HFFc6 (cell line): ENCODE measurements at regions not wholly inside any gene's neighbourhood (a gene's known extent, or its start where the extent isn't known, plus 50 kb on each side); places are given as distances from the start of the nearest gene placed in this dataset.
A peak's percentile ranks its signal among the peaks of the same experiment; 100 is the strongest.

Experiments
- DNase-seq: peaks from one replicate; pipeline ENCODE4 v3.0.0-alpha.2; 2018
- H3K27ac Mint-ChIP-seq: 2 replicates; pipeline ENCODE4 v1.8.0; 2020; ENCODE audit warnings: mild to moderate bottlenecking, mixed read lengths
- H3K27me3 Mint-ChIP-seq: 2 replicates; pipeline ENCODE4 v1.8.0; 2021; ENCODE audit warnings: mild to moderate bottlenecking, moderate library complexity, mixed read lengths; ENCODE audit not compliant: insufficient read depth
- H3K36me3 Mint-ChIP-seq: 2 replicates; pipeline ENCODE4 v1.8.0; 2021; ENCODE audit warnings: low read depth, mixed read lengths
- H3K4me1 Mint-ChIP-seq: 2 replicates; pipeline ENCODE4 v1.8.0; 2020; ENCODE audit warnings: low read depth, mixed read lengths
- H3K4me3 Mint-ChIP-seq: 2 replicates; pipeline ENCODE4 v1.8.0; 2020; ENCODE audit warnings: mild to moderate bottlenecking, moderate library complexity, mixed read lengths
- H3K9me3 Mint-ChIP-seq: 2 replicates; pipeline ENCODE4 v1.8.0; 2020; ENCODE audit warnings: mild to moderate bottlenecking, mixed read lengths
- TF ChIP-seq, protein P1 (sequence below): fragments of 200-600 bp; sonication (generic); IDR thresholded peaks from 2 replicates; pipeline ENCODE4 v1.5.0; 2021; ENCODE audit warnings: antibody characterized with exemption, mild to moderate bottlenecking

DNA sequence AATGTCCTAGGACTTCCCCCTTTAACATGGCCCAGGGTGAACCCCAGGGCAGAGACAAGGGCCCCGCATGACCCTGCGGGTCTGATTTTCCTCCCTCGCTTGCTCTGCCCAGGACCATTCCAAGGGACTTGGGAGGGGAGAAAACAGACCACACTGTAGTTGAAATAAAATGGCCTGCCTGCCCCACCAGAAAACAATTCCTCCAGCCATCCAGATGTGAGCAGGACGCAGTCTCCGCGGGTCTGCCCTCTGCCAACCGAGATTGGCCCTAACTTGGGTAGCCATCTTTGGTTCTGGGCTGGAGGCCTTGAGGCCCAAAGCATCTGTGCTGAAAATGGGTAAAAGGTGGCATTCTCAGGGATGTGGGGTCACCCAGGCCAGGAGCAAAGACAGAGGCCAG is 75.5 kb downstream of the RFLNA start:
- peak overlapping the region; percentile 15 for H3K4me3 Mint-ChIP-seq
- peaks cover 27% of the 10 kb centered on the region for H3K4me1 Mint-ChIP-seq
- H3K36me3 Mint-ChIP-seq: peaks cover 14% of the 10 kb centered on the region
- no peak for DNase-seq
- H3K27me3 Mint-ChIP-seq: peaks cover 18% of the 10 kb centered on the region
- H3K27ac Mint-ChIP-seq: peak overlapping the region; percentile 89
- H3K9me3 Mint-ChIP-seq: no peaks in the 10 kb centered on the region
- TF ChIP-seq, protein P1, sequence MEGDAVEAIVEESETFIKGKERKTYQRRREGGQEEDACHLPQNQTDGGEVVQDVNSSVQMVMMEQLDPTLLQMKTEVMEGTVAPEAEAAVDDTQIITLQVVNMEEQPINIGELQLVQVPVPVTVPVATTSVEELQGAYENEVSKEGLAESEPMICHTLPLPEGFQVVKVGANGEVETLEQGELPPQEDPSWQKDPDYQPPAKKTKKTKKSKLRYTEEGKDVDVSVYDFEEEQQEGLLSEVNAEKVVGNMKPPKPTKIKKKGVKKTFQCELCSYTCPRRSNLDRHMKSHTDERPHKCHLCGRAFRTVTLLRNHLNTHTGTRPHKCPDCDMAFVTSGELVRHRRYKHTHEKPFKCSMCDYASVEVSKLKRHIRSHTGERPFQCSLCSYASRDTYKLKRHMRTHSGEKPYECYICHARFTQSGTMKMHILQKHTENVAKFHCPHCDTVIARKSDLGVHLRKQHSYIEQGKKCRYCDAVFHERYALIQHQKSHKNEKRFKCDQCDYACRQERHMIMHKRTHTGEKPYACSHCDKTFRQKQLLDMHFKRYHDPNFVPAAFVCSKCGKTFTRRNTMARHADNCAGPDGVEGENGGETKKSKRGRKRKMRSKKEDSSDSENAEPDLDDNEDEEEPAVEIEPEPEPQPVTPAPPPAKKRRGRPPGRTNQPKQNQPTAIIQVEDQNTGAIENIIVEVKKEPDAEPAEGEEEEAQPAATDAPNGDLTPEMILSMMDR: no peak

DNA sequence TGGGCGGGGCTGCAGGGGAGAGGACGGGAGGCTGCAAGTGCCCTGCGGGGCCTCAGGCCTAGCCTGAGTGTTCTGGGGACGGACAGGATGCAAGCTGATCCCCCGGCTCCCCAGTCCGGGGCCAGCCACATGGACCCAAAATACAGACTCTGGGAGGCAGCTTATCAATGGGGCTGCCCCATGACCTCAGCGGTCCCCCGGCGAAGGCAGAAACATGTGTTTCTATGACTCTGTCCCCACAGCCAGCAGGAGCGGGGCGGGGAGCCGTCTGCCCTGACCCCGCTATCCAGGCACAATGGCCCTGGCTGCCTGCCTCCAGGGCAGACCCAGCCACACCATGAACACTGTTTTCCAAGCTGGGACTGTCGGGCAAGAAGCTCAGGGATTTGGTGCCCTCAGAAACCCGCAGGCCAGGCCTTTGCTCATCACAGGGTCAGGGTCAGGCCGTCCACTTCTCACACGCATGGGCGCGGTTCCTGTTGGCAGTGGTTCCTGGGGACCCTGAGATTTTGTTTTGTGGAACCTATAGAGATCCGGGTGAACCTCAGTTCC is 75.0 kb downstream of the RFLNA start:
- H3K27ac Mint-ChIP-seq: peak overlapping the region; percentile 89
- H3K4me1 Mint-ChIP-seq: peaks cover 27% of the 10 kb centered on the region
- peaks cover 11% of the 10 kb centered on the region for H3K36me3 Mint-ChIP-seq
- DNase-seq: no peak
- TF ChIP-seq, protein P1: no peak
- H3K27me3 Mint-ChIP-seq: peaks cover 15% of the 10 kb centered on the region
- H3K4me3 Mint-ChIP-seq: peak overlapping the region; percentile 49; the same call in 1 of the 2 replicates
- H3K9me3 Mint-ChIP-seq: no peaks in the 10 kb centered on the region

DNA sequence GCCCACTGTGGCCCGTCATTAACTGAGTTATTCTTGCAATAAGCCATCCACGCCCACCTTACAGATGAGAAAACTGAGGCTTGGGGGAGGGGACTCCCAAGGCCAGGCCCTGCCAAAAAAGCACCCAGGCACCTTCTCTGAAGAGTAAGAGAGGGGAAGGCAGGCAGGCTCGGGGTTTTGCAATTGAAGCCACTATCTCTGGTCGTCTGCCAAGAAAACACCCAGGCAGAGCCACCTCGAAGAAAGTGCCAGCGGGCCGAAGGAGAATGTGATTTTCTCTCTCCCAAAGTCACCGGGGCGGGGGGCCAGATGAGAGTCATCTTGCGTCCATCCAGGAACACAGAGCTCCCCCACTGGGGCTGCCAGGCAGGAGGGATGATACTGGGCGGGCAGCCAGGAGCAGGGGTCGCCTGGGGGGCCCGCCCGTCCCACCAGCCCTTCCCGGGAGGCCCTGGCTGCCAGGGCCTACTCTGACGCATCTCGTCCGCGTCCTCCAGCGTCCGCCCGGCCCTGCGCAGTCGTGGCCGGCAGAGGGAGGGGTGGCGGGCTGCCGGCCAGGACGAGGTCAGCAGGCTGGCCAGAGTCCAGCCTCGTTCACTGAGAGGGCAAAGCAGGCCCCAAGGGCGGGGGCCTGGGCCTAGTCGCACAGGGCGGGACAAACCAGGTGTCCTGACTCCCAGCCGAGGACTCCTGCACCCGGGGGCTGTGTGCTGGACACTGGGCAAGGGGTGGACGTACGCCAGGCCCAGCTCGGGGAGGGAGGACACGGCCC is 74.3 kb downstream of the RFLNA start:
- TF ChIP-seq, protein P1: peak; percentile 75
- H3K4me1 Mint-ChIP-seq: peaks cover 27% of the 10 kb centered on the region
- H3K4me3 Mint-ChIP-seq: peak overlapping the region; percentile 43
- peaks cover 11% of the 10 kb centered on the region for H3K36me3 Mint-ChIP-seq
- peaks cover 13% of the 10 kb centered on the region for H3K27me3 Mint-ChIP-seq
- peak overlapping the region; percentile 89 for H3K27ac Mint-ChIP-seq
- H3K9me3 Mint-ChIP-seq: no peaks in the 10 kb centered on the region
- DNase-seq: peak; percentile 89

DNA sequence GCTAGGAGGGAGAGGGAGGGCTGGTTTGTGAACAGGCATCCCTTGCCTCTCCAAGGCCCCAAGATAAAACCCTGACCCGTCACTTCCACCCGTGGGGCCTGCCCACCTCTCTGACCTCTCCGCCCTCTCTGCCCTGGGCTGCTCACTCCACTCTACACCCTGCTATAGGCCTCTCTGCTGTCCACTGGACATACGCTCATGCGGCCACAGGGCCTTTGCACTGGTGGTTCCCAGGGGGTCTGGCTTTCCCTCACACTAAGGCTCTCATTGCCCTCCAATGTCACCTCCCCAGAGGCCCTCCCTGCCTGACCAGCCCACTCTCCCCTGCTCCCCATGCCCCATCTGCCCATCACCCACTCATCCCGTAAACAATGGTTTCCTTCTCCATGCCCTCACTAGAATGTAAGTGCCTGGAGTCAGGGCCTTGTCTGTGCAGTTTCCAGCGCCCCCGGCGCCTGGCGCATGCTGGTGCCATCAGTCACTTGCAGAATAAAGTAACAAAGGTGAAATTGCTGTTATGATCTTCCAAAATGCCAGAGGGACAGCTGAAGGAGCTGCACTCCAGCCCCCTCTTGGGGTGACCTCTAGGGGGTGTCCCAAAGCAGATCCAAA is 73.6 kb downstream of the RFLNA start:
- Mint-ChIP-seq H3K27ac (peak overlapping the region; percentile 82), H3K36me3 (peaks cover 15% of the 10 kb centered on the region), H3K9me3 (no peaks in the 10 kb centered on the region), H3K4me1 (peaks cover 27% of the 10 kb centered on the region), H3K27me3 (peaks cover 13% of the 10 kb centered on the region), H3K4me3 (peak overlapping the region; percentile 43)
- no peak for DNase-seq
- TF ChIP-seq, protein P1: no peak

DNA sequence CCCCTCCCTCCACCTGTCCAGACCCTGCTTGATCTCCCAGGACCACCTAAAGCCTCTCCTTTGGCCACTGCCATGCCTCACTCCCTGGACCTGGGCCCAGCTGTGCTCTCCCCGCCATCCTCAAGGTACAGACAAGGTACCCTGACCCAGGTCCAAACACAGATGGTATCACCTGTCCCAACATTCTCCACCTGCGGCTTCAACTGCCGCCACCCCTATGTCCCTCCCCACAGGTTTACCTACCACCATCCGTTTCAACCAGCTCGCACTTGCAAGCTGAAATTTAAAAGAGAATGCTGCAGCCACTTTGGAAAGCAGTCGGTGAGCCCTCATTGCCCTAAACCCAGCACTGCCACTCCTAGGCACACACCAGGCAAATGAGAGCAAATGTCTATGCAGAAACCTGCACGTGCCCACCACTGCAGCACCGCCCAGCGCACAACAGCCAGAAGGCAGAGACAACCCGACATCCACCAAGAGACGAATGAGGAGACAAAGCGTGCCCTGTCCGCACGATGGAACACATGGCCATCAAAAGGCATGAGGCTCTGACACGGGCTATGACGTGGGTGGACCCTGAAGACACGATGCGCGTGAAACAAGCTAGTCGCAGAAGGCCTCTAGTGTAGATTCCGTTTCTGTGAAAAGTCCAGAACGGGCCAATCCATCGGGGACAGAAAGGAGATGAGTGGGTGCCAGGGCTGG is 71.0 kb downstream of the RFLNA start:
- no peak overlapping the region; the same call in 1 of the 2 replicates for H3K4me3 Mint-ChIP-seq
- peaks cover 22% of the 10 kb centered on the region for H3K4me1 Mint-ChIP-seq
- no peak for DNase-seq
- no peaks in the 10 kb centered on the region for H3K9me3 Mint-ChIP-seq
- H3K27ac Mint-ChIP-seq: peak overlapping the region; percentile 67
- TF ChIP-seq, protein P1: no peak
- peaks cover 15% of the 10 kb centered on the region for H3K36me3 Mint-ChIP-seq
- H3K27me3 Mint-ChIP-seq: peaks cover 13% of the 10 kb centered on the region
